ENCODE measurements at regions not wholly inside any gene's neighbourhood (a gene's known extent, or its start where the extent isn't known, plus 50 kb on each side); places are given as distances from the start of the nearest gene placed in this dataset.

GRCh38 chr5:163770625-163771024 lies 265.2 kb downstream of the MAT2B start:
- WGBS, 4 donors: 37 to 50% (median 43%) methylated on average over 2 of the region's 2 CpGs
- intact Hi-C loops (cut with DNase I): no loop called here

GRCh38 chr5:163772241-163772640 lies 266.8 kb downstream of the MAT2B start:
- WGBS, 4 donors: 74 to 88% (median 81%) methylated on average over 1 of the region's 1 CpG
- Histone ChIP-seq H3K4me3 (no peak overlapping the region), H3K9me3 (replicated peaks in 1 of 3) (no peaks in the 10 kb centered on the region), H3K36me3 (replicated peaks in 1 of 2) (no peaks in the 10 kb centered on the region), H3K27me3 (no peaks in the 10 kb centered on the region), H3K4me1 (replicated peaks in 1 of 2) (no peaks in the 10 kb centered on the region), H3K27ac (no peak overlapping the region)
- intact Hi-C loops (cut with DNase I): no loop called here
- no peak for DNase-seq
- TF ChIP-seq CTCF (IDR thresholded peaks at IDR 0.05): no peak
- TF ChIP-seq POLR2A (IDR thresholded peaks at IDR 0.05): no peak

More at GRCh38 chr5:163770625-163771024, 265.2 kb downstream of the MAT2B start:
- Histone ChIP-seq H3K4me3 (no peak overlapping the region), H3K27me3 (no peaks in the 10 kb centered on the region), H3K9me3 (replicated peaks in 1 of 3) (no peaks in the 10 kb centered on the region), H3K27ac (no peak overlapping the region), H3K36me3 (replicated peaks in 1 of 2) (no peaks in the 10 kb centered on the region), H3K4me1 (replicated peaks in 1 of 2) (no peaks in the 10 kb centered on the region)
- TF ChIP-seq CTCF (IDR thresholded peaks at IDR 0.05): no peak
- no peak for TF ChIP-seq POLR2A (IDR thresholded peaks at IDR 0.05)
- no peak for DNase-seq

GRCh38 chr5:163772644-163773043 lies 267.2 kb downstream of the MAT2B start:
- H3K27ac ChIP-seq: no peak overlapping the region
- H3K4me3 ChIP-seq: no peak overlapping the region
- H3K27me3 ChIP-seq: no peaks in the 10 kb centered on the region
- H3K9me3 ChIP-seq (replicated peaks in 1 of 3): no peaks in the 10 kb centered on the region
- intact Hi-C loops (cut with DNase I): no loop called here
- no peak for DNase-seq
- no peaks in the 10 kb centered on the region for H3K36me3 ChIP-seq (replicated peaks in 1 of 2)
- TF ChIP-seq POLR2A (IDR thresholded peaks at IDR 0.05) (no peak), CTCF (IDR thresholded peaks at IDR 0.05) (no peak)
- H3K4me1 ChIP-seq (replicated peaks in 1 of 2): no peaks in the 10 kb centered on the region
- WGBS, 4 donors: 55 to 62% (median 57%) methylated on average over 2 of the region's 2 CpGs

- Histone ChIP-seq H3K9me3 (replicated peaks in 1 of 3) (no peaks in the 10 kb centered on the region), H3K4me3 (no peak overlapping the region), H3K4me1 (replicated peaks in 1 of 2) (no peaks in the 10 kb centered on the region), H3K36me3 (replicated peaks in 1 of 2) (no peaks in the 10 kb centered on the region), H3K27ac (no peak overlapping the region), H3K27me3 (no peaks in the 10 kb centered on the region)
- intact Hi-C loops (cut with DNase I): no loop called here
- 51 to 64% (median 55%) methylated on average over 6 of the region's 6 CpGs for WGBS, 4 donors
- TF ChIP-seq POLR2A (IDR thresholded peaks at IDR 0.05) (no peak), CTCF (IDR thresholded peaks at IDR 0.05) (no peak)
- DNase-seq: no peak
Measured at GRCh38 chr5:163773226-163773625, 267.8 kb downstream of the MAT2B start.
